ENCODE measurements at regions not wholly inside any gene's neighbourhood (a gene's known extent, or its start where the extent isn't known, plus 50 kb on each side); places are given as distances from the start of the nearest gene placed in this dataset.

GRCh38 chr9:89705651-89706050, 100.8 kb downstream of the GADD45G start:
- Histone ChIP-seq H3K27ac (ENCODE audit: low read depth, low read length) (no peak overlapping the region), H3K4me3 (ENCODE audit: low read length) (no peak overlapping the region), H3K27me3 (ENCODE audit: control insufficient read depth, insufficient read depth, low read length) (no peaks in the 10 kb centered on the region), H3K36me3 (ENCODE audit: control insufficient read depth, insufficient read depth, low read length) (no peaks in the 10 kb centered on the region), H3K4me1 (ENCODE audit: control insufficient read depth, insufficient read depth, low read length) (no peaks in the 10 kb centered on the region), H3K9ac (ENCODE audit: low read length) (no peak overlapping the region)

GRCh38 chr9:89706086-89706485, 101.3 kb downstream of the GADD45G start:
- no peaks in the 10 kb centered on the region for H3K27me3 ChIP-seq (ENCODE audit: control insufficient read depth, insufficient read depth, low read length)
- H3K4me1 ChIP-seq (ENCODE audit: control insufficient read depth, insufficient read depth, low read length) = no peaks in the 10 kb centered on the region
- no peaks in the 10 kb centered on the region for H3K36me3 ChIP-seq (ENCODE audit: control insufficient read depth, insufficient read depth, low read length)
- no peak overlapping the region for H3K4me3 ChIP-seq (ENCODE audit: low read length)
- no peak overlapping the region for H3K9ac ChIP-seq (ENCODE audit: low read length)
- no peak overlapping the region for H3K27ac ChIP-seq (ENCODE audit: low read depth, low read length)

GRCh38 chr9:89706731-89707191, 101.9 kb downstream of the GADD45G start:
- Histone ChIP-seq H3K4me3 (ENCODE audit: low read length) (no peak overlapping the region), H3K9ac (ENCODE audit: low read length) (no peak overlapping the region), H3K4me1 (ENCODE audit: control insufficient read depth, insufficient read depth, low read length) (no peaks in the 10 kb centered on the region), H3K36me3 (ENCODE audit: control insufficient read depth, insufficient read depth, low read length) (no peaks in the 10 kb centered on the region), H3K27me3 (ENCODE audit: control insufficient read depth, insufficient read depth, low read length) (no peaks in the 10 kb centered on the region), H3K27ac (ENCODE audit: low read depth, low read length) (no peak overlapping the region)

GRCh38 chr9:89710697-89711096, 105.9 kb downstream of the GADD45G start:
- no peak overlapping the region for H3K4me3 ChIP-seq (ENCODE audit: low read length)
- no peaks in the 10 kb centered on the region for H3K4me1 ChIP-seq (ENCODE audit: control insufficient read depth, insufficient read depth, low read length)
- H3K36me3 ChIP-seq (ENCODE audit: control insufficient read depth, insufficient read depth, low read length) = no peaks in the 10 kb centered on the region
- no peaks in the 10 kb centered on the region for H3K27me3 ChIP-seq (ENCODE audit: control insufficient read depth, insufficient read depth, low read length)
- H3K9ac ChIP-seq (ENCODE audit: low read length) = no peak overlapping the region
- H3K27ac ChIP-seq (ENCODE audit: low read depth, low read length) = no peak overlapping the region

- Histone ChIP-seq H3K4me1 (ENCODE audit: control insufficient read depth, insufficient read depth, low read length) (no peaks in the 10 kb centered on the region), H3K9ac (ENCODE audit: low read length) (no peak overlapping the region), H3K27me3 (ENCODE audit: control insufficient read depth, insufficient read depth, low read length) (no peaks in the 10 kb centered on the region), H3K36me3 (ENCODE audit: control insufficient read depth, insufficient read depth, low read length) (no peaks in the 10 kb centered on the region), H3K27ac (ENCODE audit: low read depth, low read length) (no peak overlapping the region), H3K4me3 (ENCODE audit: low read length) (no peak overlapping the region)
Measured at GRCh38 chr9:89711866-89712265, 107.1 kb downstream of the GADD45G start.

GRCh38 chr9:89712283-89712682, 107.5 kb downstream of the GADD45G start:
- no peak overlapping the region for H3K27ac ChIP-seq (ENCODE audit: low read depth, low read length)
- H3K4me1 ChIP-seq (ENCODE audit: control insufficient read depth, insufficient read depth, low read length) = no peaks in the 10 kb centered on the region
- H3K9ac ChIP-seq (ENCODE audit: low read length) = no peak overlapping the region
- H3K27me3 ChIP-seq (ENCODE audit: control insufficient read depth, insufficient read depth, low read length) = no peaks in the 10 kb centered on the region
- no peak overlapping the region for H3K4me3 ChIP-seq (ENCODE audit: low read length)
- no peaks in the 10 kb centered on the region for H3K36me3 ChIP-seq (ENCODE audit: control insufficient read depth, insufficient read depth, low read length)

- no peak overlapping the region for H3K27ac ChIP-seq (ENCODE audit: low read depth, low read length)
- no peaks in the 10 kb centered on the region for H3K36me3 ChIP-seq (ENCODE audit: control insufficient read depth, insufficient read depth, low read length)
- no peak overlapping the region for H3K4me3 ChIP-seq (ENCODE audit: low read length)
- no peaks in the 10 kb centered on the region for H3K4me1 ChIP-seq (ENCODE audit: control insufficient read depth, insufficient read depth, low read length)
- H3K27me3 ChIP-seq (ENCODE audit: control insufficient read depth, insufficient read depth, low read length) = no peaks in the 10 kb centered on the region
- no peak overlapping the region for H3K9ac ChIP-seq (ENCODE audit: low read length)
Measured at GRCh38 chr9:89714321-89714720, 109.5 kb downstream of the GADD45G start.

- Histone ChIP-seq H3K27ac (ENCODE audit: low read depth, low read length) (no peak overlapping the region), H3K9ac (ENCODE audit: low read length) (no peak overlapping the region), H3K4me1 (ENCODE audit: control insufficient read depth, insufficient read depth, low read length) (no peaks in the 10 kb centered on the region), H3K36me3 (ENCODE audit: control insufficient read depth, insufficient read depth, low read length) (no peaks in the 10 kb centered on the region), H3K27me3 (ENCODE audit: control insufficient read depth, insufficient read depth, low read length) (no peaks in the 10 kb centered on the region), H3K4me3 (ENCODE audit: low read length) (no peak overlapping the region)
Measured at GRCh38 chr9:89715318-89715858, 110.6 kb downstream of the GADD45G start.

GRCh38 chr9:89715881-89716280, 111.1 kb downstream of the GADD45G start:
- H3K27ac ChIP-seq (ENCODE audit: low read depth, low read length) = no peak overlapping the region
- no peaks in the 10 kb centered on the region for H3K27me3 ChIP-seq (ENCODE audit: control insufficient read depth, insufficient read depth, low read length)
- H3K4me1 ChIP-seq (ENCODE audit: control insufficient read depth, insufficient read depth, low read length) = no peaks in the 10 kb centered on the region
- no peak overlapping the region for H3K9ac ChIP-seq (ENCODE audit: low read length)
- H3K36me3 ChIP-seq (ENCODE audit: control insufficient read depth, insufficient read depth, low read length) = no peaks in the 10 kb centered on the region
- no peak overlapping the region for H3K4me3 ChIP-seq (ENCODE audit: low read length)

GRCh38 chr9:89716559-89716958, 111.7 kb downstream of the GADD45G start:
- Histone ChIP-seq H3K27me3 (ENCODE audit: control insufficient read depth, insufficient read depth, low read length) (no peaks in the 10 kb centered on the region), H3K36me3 (ENCODE audit: control insufficient read depth, insufficient read depth, low read length) (no peaks in the 10 kb centered on the region)

GRCh38 chr9:89718176-89718575, 113.4 kb downstream of the GADD45G start:
- no peaks in the 10 kb centered on the region for H3K27me3 ChIP-seq (ENCODE audit: control insufficient read depth, insufficient read depth, low read length)
- no peak overlapping the region for H3K4me3 ChIP-seq (ENCODE audit: low read length)
- no peaks in the 10 kb centered on the region for H3K4me1 ChIP-seq (ENCODE audit: control insufficient read depth, insufficient read depth, low read length)
- no peaks in the 10 kb centered on the region for H3K36me3 ChIP-seq (ENCODE audit: control insufficient read depth, insufficient read depth, low read length)
- no peak overlapping the region for H3K9ac ChIP-seq (ENCODE audit: low read length)
- no peak overlapping the region for H3K27ac ChIP-seq (ENCODE audit: low read depth, low read length)

More at GRCh38 chr9:89716559-89716958, 111.7 kb downstream of the GADD45G start:
- H3K27ac ChIP-seq (ENCODE audit: low read depth, low read length) = no peak overlapping the region
- no peaks in the 10 kb centered on the region for H3K4me1 ChIP-seq (ENCODE audit: control insufficient read depth, insufficient read depth, low read length)
- H3K9ac ChIP-seq (ENCODE audit: low read length) = no peak overlapping the region
- H3K4me3 ChIP-seq (ENCODE audit: low read length) = no peak overlapping the region

GRCh38 chr9:89718651-89719050, 113.8 kb downstream of the GADD45G start:
- no peak overlapping the region for H3K27ac ChIP-seq (ENCODE audit: low read depth, low read length)
- no peaks in the 10 kb centered on the region for H3K4me1 ChIP-seq (ENCODE audit: control insufficient read depth, insufficient read depth, low read length)
- no peaks in the 10 kb centered on the region for H3K36me3 ChIP-seq (ENCODE audit: control insufficient read depth, insufficient read depth, low read length)

GRCh38 chr9:89719202-89719601, 114.4 kb downstream of the GADD45G start:
- Histone ChIP-seq H3K27me3 (ENCODE audit: control insufficient read depth, insufficient read depth, low read length) (no peaks in the 10 kb centered on the region), H3K9ac (ENCODE audit: low read length) (no peak overlapping the region), H3K27ac (ENCODE audit: low read depth, low read length) (no peak overlapping the region), H3K4me1 (ENCODE audit: control insufficient read depth, insufficient read depth, low read length) (no peaks in the 10 kb centered on the region), H3K4me3 (ENCODE audit: low read length) (no peak overlapping the region), H3K36me3 (ENCODE audit: control insufficient read depth, insufficient read depth, low read length) (no peaks in the 10 kb centered on the region)

More at GRCh38 chr9:89718651-89719050, 113.8 kb downstream of the GADD45G start:
- H3K9ac ChIP-seq (ENCODE audit: low read length) = no peak overlapping the region
- H3K27me3 ChIP-seq (ENCODE audit: control insufficient read depth, insufficient read depth, low read length) = no peaks in the 10 kb centered on the region
- no peak overlapping the region for H3K4me3 ChIP-seq (ENCODE audit: low read length)
